Activated CD8-positive, alpha-beta memory T cell treated with anti-CD3 and anti-CD28 coated beads, Interleukin-2, amount 50 U/mL, for 4 hours (primary cell): ENCODE measurements at regions not wholly inside any gene's neighbourhood (a gene's known extent, or its start where the extent isn't known, plus 50 kb on each side); places are given as distances from the start of the nearest gene placed in this dataset.
"Not testable (repeated sequence)": the region's sequence is repeated elsewhere in the genome, so short reads cannot be mapped to it uniquely, and the experiment has no call there.

ENCODE experiments used
- DNase-seq: peaks from one replicate; pipeline ENCODE4 v3.0.0-alpha.2; 2020

DNA sequence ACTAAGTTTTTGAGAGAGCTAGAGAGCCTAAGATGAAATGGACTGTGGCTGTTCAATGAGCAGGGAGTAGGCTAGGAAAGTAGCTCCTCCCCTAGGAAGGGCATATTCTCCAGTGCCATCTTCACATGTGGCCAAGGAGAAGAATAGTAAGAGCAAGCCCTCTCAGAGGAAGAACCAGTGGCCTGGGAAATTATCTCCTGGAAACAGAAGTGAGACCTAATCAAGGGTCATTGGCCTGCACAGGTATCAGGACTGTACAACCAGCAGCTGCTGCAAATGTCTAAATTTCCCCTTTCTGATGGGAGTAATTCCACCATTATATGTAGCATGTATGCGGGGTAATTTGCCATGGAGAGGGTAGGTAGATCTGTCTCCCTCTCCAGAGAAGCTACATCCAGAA is 334.8 kb upstream of the RASGEF1B start:
- no peak for DNase-seq

DNA sequence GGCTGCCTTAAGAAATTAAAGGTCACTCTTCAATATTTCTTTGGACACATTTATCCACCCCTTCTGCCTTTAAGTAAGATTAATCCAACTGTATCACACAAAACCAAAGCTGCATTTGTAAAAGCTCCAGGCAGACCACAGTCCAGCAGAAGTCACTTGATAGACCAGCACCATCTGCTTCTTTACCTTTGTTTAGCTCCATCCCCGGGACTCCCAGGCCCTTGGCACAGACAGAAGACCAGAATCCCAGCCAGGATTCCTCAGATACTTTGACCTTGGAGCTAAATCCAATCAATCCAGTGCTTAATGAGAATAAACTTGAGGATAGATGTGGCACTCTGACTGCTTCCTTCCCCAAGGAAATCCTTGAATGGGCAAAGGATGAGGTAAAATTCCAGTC is 333.1 kb upstream of the RASGEF1B start:
- DNase-seq = no peak

DNA sequence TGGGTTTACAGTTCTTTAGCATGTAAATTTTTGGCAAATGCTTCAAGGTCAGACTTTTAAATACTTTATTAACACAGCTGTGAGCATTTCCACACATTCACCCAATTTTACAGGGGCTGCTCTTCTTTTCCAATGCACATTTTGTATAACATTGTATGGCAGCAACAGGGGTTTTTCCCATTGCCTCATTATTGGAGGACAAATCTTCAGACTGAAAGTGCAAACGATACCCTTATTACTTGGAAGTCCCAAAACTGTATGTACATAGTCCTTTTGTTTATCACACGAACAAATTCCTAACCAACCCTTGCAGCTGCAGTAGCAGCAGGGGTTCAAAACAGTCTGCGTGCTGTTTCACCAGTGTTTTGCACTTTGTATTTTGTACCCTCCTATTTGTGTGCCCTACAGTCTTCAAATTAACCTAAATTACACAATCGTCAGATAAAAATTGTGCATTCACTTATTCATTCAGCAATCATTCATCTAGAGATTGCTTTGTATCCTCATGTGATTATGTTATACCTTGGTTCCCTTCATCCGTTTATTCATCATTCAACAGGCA is 330.7 kb upstream of the RASGEF1B start:
- DNase-seq = no peak

DNA sequence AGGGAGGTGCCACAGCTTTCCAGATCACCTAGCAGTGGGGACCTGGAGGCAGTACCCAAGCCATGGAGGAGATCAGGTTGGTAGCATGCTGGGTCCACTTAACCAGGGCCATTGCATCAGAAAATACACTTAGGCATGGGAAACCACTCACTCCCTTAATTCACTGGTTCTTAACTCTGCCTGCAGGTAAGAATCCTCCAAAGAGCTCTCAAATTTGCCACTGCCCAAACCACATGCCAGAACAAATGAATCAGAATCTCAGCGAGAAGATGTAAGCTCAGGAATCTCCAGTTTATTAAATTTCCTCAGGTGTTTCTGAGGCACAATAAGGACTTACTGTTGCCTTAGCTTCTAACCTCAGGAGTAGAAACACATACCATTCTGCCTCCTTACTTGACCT is 327.7 kb upstream of the RASGEF1B start:
- no peak for DNase-seq

DNA sequence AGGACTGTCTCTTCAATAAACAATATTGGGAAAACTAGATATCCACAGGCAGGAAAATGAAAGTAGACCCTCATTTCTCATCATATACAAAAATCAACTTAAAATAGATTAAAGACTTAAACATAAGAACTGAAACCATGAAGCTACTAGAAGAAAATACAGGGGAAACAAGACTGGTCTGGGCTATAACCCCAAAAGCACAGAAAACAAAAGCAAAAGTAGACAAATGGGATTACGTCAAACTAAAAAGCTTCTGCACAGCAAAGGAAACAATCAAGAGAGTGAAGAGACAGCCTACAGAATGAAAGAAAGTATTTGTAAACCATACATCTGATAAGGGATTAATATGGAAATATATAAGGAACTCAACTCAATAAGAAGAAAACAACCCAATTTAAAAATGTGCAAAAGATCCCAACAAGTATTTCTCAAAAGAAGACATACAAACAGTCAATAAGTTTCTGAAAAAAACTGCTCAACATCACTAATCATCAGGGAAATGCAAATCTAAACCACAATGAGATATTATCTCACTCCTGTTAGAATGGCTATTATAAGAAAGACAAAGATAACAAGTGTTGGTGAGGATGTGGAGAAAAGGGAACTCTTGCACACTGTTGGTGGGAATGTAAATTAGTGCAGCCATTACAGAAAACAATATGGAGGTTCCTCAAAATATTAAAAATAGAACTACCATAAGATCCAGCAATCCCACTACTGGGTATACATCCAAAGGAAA is 325.3 kb upstream of the RASGEF1B start:
- DNase-seq = no peak

DNA sequence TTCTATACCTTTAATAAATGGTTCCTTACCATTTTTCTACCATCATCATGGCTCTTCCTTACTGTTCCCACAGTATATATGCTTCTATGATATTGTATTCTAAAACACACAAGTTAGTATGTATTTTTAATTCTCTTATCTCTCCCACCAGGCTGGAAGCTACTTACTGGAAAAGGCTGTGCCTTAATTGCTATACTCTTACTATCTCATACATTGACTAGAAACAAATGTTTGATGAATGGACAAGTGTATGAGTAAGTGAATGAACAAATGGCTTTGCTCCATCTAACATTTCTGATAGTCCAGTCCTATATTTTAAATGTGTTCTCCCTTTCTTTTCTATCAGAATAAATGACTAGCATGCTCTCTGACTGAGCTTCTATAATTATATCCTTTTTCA is 320.8 kb upstream of the RASGEF1B start:
- DNase-seq = no peak

DNA sequence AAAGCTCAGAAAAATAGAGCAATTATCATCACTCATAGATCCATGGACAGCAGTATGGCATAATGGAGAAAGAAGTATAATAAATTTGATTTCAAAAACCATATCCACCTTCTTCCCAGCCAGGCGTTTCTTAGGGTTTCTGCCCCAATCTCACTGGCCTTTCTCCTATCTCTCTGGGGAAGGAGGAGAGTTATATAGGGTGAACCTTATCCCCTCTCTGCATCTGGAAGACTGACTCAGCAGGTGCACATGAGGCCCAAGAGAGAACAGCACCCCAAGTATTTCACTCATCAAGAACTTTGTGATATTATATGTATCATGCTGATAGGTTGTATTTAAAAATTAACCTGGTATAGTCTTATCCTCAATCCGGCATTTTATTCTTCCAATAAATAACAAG is 318.8 kb upstream of the RASGEF1B start:
- DNase-seq = no peak

DNA sequence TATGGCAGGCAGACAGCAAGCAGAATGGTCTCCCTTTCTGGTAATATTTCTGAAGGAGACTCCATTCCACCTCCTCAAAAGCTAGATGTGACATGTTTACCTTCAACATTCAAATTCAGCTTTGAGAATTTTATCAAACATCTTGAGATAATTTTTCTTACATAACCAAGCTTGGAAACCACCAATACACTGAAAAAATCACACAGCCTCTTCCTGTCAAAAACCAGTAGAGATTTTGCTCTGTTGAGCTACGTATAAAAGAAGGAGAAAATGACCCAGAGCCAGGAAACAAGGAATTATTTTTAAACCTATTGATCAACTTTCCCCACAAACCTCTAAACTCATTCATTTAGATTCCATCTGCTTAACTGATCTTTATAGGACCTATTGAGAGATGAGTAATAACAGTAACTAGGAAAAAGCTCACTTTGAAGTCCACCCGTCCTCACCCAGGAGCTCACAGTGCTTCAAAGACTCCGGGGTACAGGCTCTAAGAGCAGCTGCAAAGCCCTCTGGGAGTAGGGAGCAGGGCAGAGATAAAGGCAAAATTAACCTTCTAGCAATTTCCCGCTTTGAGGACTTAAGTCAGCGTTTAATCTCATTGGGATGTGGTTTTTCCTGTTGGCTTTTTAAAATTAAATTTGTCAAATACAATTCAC is 318.2 kb upstream of the RASGEF1B start:
- DNase-seq = no peak

DNA sequence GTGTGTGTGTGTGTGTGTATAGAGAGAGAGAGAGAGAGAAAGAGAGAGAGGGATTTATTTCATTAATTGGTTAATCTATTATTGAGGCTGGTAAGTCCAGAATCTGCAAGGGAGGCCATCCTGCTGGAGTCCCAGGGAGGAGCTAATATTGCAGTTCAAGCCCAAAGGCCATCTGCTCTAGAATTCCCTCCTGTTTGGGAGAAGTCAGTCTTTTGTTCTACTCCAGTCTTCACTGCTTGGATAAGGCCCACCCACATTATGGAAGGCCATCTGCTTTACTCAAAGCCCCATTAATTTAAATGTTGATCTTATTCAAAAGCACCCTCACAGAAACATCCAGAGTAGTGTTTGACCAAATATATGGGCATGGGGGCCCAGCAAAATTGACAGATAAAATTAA is 317.5 kb upstream of the RASGEF1B start:
- no peak for DNase-seq

DNA sequence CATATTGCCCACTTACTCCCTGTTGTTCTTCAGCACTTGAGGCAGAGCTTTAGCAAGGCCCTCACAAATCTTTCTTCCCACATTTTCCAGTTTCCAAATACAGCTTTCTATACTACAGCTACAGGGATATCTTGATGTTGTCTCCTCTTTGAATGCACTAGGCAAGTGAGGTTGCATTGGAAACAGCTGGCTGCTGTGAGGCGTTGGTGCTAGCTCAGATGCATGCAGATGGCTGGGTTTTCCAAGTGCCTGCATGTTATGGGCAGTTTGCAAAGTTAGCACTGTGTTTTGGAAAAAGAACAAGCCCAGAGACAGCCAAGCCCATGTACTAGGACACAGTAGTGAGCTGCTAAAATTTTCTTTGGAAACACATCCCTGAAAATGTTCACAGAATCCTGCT is 315.1 kb upstream of the RASGEF1B start:
- no peak for DNase-seq

DNA sequence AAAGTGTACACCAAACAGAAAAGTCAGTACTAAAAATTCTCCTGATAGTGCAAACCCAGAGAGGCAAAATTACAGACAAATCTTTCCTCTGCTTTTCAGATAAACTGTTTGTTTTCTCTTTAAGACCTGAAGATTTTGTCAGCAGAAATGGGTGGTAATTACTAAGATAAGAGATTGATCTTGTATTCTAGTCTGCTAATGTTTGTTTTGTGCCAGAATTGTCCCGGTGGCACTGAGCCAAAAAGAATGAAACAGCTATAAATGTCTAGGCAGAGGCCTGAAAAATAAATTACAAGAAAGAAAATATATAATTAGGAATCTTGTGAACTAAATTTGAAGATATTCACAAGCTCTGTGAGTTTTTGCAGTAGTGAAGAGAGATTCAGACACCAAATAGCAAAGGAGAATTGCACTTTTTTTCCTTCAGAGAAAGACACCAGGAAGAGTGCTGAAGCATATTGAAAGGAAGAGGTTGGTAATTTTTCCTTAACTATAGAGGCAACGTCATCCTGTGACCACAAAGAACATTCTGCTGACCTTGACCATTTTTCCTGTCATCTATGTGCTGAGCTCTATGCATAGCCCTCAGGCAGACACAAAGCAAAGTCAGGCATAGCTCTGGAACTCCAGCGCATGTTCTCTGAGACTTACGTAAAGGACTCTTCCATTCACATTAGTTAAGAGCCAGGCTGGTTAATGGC is 314.5 kb upstream of the RASGEF1B start:
- no peak for DNase-seq

DNA sequence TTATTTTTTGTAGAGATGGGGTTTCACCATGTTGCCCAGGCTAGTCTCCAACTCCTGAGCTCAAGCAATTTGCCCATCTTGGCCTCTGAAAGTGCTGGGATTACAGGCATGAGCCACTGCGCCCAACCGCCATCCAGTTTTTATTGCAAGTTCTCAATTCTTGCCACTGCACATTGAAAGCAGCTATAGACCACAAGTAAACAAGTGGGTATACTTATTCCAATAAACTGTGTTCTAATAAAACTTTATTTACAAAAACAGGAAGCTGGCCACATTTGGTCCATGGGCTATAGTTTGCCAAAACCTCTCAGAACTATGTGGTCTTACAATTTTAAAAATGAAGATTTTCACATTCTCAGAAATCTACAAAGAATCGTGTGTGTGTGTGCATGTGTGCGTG is 313.6 kb upstream of the RASGEF1B start:
- no peak for DNase-seq

DNA sequence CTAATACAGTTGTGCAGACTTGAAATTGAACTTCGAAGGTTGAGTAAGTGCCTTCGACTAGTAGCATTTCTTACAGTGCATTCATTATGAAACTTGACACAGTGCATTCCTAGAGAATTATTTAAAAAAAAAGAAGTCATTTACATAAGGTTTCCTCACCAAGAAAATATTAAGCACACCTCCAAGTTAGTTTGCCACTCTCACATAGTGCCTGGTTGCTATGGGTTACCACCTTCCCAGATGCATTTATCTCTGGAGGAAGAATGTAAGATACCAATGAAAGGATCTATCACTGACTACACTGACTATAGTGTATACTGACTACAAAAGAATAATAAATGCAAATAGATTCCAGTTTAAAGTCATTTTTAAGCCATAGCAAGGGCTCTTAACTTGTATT is 311.9 kb upstream of the RASGEF1B start:
- DNase-seq = no peak

DNA sequence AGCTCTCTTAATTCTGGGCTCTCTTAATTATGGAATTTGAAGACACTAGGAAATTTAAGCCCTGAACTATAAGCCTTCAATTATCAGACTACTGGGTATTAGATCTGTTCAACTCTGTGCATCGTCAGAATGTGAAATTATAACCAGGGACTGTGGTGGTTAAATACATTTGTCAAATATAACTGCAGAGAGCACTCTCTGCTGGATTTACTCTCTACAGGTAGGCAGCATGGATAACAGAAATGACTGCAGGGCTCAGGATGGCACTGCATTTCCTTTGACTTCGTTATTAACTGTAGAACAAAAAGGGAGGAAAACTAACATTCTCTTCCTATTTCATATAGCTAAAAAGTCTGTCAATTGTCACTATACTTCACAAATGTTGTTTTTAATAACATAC is 310.1 kb upstream of the RASGEF1B start:
- no peak for DNase-seq

DNA sequence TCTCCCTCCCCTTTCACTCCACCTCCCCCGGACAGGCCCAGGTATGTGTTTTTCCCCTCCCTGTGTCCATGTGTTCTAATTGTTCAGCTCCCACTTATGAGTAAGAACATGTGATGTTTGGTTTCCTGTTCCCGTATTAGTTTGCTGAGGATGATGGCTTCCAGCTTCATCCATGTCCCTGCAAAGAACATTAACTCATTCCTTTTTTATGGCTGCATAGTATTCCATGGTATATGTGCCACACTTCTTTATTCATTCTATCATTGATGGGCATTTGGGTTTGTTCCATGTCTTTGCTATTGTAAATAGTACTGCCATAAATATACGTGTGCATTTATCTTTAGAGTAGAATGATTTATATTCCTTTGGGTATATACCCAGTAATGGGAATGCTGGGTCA is 306.0 kb upstream of the RASGEF1B start:
- DNase-seq = not testable (repeated sequence)

DNA sequence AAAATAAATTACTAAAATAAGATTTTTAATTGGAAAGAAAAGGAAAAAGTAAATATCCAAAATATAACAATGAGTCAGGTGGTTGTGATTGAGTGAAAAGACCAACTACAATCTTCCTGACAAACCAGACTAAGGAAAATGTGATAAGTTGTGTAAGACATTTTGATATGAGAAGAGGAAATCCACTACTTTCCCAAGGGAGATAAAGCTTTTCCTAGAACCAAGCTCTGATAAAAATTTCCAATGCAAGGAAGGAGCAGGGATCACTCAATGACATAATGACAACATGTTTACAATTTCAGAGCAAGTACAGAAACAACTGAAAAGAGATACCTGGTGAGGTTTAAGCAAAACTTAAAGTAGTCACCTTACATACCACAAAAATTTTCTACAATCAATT is 305.1 kb upstream of the RASGEF1B start:
- no peak for DNase-seq

DNA sequence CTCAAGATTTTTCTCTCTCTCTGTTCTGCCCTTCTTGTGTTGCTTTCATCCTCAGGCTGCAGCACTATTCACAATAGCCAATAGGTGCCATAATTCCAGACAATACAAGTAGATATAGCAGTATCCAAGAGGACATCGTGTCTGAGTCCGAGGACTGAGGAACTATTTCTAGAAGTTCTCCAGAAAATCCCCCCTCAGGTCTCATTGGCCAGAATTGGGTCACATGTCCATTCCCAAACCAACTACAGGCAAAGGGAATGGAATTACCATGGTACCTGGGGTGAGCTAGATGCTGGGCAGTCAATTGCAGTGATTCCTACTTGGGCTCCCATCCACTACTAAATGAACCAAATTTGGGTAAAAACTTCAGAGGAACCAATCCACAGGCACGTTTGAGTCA is 301.9 kb upstream of the RASGEF1B start:
- DNase-seq = no peak

DNA sequence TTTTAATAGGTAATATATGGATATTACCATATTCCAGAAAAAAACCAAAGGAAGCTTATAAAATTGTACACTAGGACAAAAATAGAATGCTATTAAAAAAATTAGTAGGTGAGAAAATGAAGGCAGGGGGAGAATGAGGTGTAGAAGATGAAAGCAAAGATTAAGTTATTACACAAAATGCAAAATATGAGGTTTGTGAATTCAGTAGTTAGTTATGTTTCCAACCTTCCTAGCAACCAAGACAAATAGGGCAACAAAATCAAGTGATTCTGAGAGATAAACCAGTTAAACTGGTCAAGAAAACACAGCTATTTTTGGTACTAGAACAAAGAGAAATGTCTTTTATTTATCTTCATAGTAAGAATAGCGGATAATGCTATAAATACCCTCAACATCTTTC is 300.0 kb upstream of the RASGEF1B start:
- no peak for DNase-seq

DNA sequence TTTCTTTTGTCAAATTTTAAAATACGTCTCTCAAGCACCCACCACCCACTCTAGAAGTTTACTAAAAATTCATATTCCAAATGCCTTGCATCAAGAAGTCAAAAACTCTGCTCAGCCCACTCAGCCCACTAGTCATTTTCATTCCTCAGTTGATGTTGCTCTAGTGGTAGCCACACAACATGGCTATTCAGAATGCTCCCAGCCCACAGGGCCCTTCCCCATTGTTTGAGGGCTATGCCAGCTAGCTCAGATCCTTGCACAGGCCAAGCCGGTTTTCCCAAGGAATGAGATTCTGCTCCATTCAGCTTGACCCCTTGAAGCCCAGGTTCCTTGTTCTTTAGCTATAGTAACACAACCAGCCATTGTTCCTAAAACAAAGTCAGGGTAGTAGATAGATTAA is 297.5 kb upstream of the RASGEF1B start:
- DNase-seq = no peak

DNA sequence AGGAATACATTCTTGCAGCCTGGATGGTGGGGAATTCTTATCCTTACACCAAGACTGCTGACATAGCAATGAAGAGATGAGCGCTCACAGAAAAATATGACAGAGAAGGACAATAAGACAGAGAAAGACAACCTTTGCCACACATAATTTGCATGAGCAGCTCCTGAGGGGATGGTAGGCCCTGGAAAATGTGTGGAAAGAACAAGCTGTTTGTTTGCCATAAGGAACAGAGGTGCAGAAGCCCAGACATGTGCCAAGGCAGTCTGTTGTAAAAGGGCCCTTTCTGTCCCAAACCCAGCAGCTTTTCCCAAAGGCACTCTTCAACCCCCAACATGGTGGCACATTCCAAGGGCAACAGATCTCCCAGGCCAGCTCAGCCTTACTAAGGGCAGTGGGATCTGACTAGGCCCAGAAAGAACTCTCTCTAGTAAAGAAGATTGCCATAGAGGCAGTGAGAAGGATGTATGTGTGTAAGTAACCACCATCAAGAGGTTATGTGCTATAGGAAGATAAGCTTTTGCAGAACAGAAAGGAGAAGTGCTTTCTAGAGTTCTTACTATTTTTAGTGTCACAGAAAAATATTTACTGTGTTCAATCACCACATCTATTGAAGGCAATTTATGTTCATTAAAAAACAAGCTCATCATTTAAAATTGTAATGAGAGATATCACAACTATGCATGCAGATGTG is 287.0 kb upstream of the RASGEF1B start:
- no peak for DNase-seq

DNA sequence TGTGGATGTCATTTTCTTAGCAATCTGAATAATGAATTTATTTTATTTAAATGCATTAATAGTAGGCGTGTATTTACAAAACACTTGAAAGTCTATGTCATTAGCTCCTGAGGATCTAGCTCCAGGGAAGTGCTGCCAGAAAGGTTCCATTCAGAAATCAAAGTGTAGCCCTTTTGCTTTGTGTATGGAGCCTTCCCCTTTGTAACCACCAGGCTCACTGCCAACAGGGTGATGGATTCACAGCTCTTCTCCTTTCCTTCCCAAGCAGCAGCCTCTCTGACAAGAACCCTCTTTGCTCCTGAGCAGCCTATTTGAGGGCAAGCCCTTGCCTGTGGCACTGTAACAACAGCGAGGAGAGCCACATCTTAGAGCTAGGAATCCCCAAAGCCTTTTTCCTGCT is 286.0 kb upstream of the RASGEF1B start:
- DNase-seq = no peak

DNA sequence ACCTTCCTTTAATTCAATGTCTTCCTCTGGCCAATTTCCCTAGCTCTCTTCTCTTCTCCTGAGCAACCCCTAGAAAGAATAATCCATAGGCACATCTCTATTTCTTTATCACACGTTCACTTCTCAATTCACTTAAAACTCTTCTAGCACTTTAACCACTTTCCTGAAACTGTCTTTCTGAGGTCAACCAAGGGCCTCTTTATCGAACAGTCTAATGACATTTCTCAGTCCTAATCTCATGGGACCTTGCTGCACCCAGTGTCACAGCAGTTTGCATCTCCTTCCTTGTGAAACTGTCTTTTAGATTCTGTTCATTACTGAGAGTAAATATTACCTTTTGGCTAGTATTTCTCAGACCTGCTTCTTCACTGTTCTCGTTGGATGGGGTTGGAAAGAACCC is 285.3 kb upstream of the RASGEF1B start:
- DNase-seq = no peak

DNA sequence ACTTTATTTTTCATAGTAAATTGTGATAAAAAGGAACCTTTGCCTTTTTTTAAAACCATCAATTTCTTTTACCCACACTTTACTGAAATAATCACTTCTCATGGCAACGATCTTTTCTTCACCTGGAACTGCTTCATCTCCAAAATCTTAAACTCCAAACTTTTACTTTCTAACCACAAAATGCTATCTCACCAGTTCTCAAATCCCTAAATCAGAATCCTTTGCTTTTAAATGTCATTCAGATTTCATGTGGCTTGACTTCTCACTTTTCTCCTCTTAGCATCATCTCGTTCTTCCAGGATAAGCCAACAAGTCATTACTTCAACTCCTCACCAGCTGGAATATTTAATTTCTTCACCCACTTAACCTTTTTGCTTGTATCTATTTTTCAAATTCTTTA is 284.3 kb upstream of the RASGEF1B start:
- DNase-seq = no peak
